GM18505 (cell line): ENCODE measurements at regions not wholly inside any gene's neighbourhood (a gene's known extent, or its start where the extent isn't known, plus 50 kb on each side); places are given as distances from the start of the nearest gene placed in this dataset.
"Not testable (repeated sequence)": the region's sequence is repeated elsewhere in the genome, so short reads cannot be mapped to it uniquely, and the experiment has no call there.

Experiments used
- ATAC-seq: cut with Tn5 transposase; IDR thresholded peaks from one replicate; pipeline ENCODE4 v1.9.1; 2021; ENCODE audit not compliant: unreplicated experiment
- POLR2A ChIP-seq: IDR thresholded peaks from 4 replicates; pipeline ENCODE4 v1.6.1; 2011; ENCODE audit warnings: borderline replicate concordance; ENCODE audit not compliant: insufficient read depth, insufficient read length; ENCODE audit errors: extremely low read depth

DNA sequence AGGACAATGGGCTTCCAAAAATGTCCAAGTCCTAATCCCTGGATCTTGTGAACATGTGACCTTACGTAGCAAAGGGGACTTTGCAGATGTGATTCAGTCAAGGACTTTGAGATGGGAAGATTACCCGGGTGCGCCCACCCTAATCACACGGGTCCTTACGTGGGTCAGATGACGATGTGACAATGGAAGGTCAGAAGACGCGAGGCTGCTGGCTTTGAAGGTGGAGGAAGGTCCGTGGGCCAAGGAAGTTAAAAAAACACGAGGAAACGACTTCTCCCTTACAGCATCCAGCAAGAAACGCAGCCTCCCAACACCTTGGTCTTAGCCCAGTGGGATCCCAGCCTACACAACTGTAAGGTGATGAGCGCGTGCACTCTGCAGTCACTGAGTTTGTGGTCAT lies 860.1 kb downstream of the TBC1D22A start:
- no peak for TF ChIP-seq POLR2A
- ATAC-seq = no peak

DNA sequence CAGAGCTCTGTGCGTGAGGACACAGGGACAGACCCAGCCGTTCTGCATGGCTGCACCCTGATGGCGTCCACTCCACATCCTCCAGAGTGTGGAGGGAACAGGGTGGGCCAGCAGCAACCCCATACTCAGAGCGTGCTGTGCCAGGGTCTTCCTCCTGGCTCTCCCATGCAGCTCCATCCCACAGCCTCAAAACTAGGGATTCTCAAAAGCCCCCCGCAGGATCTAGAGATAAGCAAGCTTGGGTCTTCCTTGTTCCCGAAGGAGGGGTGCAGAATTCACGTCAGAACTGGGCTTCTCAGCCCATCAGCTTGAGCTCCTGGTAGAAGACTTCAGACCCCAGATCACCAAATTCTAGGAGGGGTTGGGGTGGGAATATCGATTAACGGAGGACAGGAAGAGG lies 858.8 kb downstream of the TBC1D22A start:
- TF ChIP-seq POLR2A = no peak
- no peak for ATAC-seq

DNA sequence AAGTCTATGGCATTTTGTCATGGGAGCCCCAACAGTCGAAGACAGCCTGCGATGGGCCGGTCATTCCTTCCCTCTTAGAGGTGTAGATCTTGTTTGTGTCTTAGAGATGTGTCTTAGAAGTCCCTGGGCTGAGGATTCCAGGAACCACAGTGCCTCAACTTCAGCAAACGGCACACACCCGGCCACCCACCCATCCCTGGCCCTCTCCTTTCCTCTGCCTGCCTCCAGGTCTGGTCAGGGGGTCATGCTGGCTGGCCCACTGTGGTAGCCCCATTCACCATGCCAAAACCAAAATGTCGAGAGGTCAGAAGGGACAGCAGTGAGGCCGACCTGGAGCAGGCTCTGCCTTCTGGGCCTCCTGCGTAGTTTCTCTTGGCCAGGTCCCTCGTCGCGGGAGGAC lies 857.9 kb downstream of the TBC1D22A start:
- ATAC-seq = no peak
- TF ChIP-seq POLR2A = no peak

DNA sequence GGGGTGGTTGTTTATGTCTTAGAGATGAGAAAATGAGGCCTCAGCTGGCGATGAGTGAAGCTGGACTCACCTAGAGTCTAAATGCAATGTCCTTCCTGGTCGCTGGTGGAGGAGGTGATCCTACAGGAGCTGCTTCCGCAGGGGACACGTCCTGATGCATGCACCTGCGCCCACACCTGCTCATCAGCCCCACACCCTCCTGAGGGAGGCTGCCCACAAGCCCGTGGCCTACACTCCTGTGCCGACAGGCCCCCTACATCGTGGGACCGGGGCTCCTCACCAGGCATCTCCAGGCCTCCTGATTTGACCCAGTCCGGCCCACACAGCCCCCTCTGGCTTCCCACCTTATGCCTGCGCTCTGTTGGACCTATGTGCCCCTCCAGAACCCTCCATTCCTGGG lies 857.2 kb downstream of the TBC1D22A start:
- no peak for ATAC-seq
- no peak for TF ChIP-seq POLR2A

- TF ChIP-seq POLR2A = no peak
Observed at GRCh38 chr22:47618180-47619010, 855.9 kb downstream of the TBC1D22A start.

DNA sequence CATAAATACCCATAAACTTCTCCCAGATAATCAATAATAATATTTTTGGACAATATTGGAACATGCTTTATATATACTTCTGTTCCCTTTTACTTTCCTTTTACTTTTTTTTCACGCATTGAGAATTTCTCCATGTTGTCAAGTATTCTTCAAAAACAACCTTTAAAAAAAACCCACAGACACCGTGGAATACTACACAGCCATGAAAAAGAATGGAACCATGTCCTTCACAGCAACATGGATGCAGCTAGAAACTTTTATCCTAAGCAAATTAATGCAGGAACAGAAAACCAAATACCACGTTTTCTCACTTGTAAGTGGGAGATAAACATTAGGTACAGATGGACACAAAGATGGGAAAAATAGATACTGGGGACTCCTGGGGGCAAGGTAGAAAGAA lies 854.7 kb downstream of the TBC1D22A start:
- TF ChIP-seq POLR2A = no peak
- no peak for ATAC-seq

More at GRCh38 chr22:47618180-47619010, 855.9 kb downstream of the TBC1D22A start:
- no peak for ATAC-seq

GRCh38 chr22:47616396-47617020 lies 854.1 kb downstream of the TBC1D22A start:
- TF ChIP-seq POLR2A = no peak
- ATAC-seq = no peak

DNA sequence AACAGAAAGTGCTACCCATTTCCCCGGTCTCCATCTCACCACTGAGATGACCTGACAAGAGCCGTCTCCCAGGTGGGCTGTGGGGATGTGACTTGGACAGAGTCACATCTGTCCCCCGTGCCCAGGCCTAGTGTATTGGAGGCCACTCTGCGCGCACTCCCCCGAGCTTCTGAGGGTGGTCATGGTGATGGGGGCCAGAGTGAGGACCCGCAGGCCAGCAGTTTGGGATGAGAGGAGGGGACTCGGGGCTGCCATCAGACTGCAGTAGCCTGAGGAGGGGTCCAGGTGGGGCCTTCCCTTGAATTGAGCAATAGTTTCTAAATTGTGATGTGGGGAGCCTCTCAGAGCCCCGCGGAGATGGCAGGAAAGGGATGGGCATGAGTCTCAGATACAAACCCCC lies 852.6 kb downstream of the TBC1D22A start:
- no peak for TF ChIP-seq POLR2A
- no peak for ATAC-seq

DNA sequence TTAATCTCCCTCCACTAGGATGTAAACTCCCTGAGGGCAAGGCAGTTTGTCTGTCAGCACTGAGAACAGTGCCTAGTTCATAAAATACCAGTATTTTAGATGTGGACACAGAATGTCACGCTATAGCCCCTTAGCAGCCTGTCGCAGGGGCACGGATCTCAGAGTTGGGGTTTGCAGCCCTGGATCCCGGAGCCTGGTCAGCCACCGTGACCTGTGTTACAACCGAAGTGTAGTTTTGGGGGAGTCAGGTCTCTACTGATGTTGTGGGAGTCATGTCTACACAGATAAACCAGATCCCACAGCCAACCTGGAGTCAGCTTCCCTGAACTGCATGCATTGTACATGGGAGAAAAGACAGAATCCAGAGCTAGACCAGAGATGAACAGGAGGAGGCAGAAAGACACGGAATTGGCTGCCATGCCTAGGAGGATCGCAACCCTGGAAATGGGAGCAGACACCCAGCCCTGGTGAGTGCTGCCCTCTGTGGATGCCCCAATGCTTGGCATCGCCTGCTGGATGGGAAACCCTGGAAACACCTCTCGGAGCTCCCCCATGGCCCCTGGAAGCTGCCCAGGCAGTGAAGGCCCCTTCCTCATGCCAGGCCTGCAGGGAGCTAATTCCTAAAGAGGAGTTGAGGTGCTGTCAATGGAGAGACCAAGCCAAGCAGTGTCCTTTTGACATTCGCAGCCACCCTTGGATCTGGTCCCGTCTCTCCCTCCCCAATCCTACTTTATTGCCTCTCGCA lies 851.3 kb downstream of the TBC1D22A start:
- TF ChIP-seq POLR2A = no peak
- ATAC-seq = no peak

- ATAC-seq = not testable (repeated sequence)
Observed at GRCh38 chr22:47613181-47613580, 850.7 kb downstream of the TBC1D22A start.

DNA sequence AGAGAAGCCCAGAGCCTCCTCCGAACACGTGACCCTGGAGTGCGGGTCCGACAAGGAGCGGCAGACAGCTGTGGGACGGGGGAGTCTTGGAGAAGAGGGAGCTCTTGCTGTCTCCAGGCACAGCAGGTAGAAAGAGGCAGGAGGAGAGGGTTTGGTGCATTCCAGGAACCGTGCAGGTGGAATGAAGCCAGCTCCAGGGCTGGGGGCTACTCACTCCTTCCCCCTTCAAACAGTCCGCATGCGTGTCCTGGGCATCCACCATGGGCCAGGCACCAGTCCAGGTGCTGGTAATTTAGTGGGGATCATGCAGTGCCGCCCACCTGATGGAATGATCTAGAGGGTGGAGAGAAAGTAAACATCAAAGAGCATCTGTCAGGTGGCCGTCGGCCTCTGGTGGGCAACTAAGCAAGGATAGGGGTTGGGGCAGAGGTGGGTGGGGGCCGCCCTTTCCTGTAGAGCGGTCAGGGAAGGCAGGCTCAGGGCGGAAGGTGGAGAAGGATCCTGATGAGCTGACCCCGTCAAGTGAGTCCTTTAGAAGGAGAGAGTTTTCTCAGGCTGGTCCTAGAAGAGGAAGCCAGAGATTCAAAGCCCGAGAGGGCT lies 850.0 kb downstream of the TBC1D22A start:
- no peak for ATAC-seq

DNA sequence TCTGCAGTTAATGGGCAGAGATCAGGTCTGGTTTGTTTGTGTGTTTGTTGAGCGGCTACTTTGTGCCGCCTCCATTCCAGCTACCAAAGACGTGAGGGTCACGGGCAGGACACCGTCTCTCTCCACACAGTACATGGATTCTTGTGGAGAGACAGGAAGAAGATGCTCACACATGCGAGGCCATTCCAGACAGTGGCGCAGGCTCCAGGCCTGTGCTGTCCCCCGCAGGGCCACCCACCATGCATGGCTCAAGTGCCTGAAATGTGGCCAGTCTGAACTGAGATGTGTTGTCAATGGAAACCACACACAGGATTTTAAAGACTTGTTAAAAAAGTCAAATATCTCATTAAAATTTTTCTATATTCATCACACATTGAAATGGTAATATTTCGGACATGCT lies 848.3 kb downstream of the TBC1D22A start:
- ATAC-seq = no peak
- TF ChIP-seq POLR2A = no peak

More for the DNA sequence above, 850.0 kb downstream of the TBC1D22A start:
- no peak for TF ChIP-seq POLR2A

DNA sequence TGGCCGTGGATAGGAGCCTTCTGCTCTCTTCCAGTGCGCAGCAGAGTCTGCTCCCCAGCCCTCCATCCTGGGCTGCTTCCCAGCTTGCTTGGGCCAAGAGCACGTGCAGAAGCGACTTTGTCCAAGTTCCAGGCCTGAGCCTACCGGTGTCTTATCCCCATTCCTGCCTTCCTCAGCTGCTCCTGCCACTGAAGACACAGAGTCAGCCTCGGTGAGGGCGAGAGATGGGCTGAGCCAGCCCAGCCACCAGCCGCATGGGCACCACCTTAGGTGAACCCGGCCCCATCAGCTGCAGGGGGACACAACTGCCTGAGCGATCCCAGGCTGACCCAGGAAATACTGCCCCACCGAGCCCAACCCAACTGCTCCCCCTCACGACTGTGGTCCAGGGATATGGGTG lies 847.8 kb downstream of the TBC1D22A start:
- ATAC-seq = no peak

More for the DNA sequence above, 847.8 kb downstream of the TBC1D22A start:
- TF ChIP-seq POLR2A = no peak
